GM19455 (cell line): ENCODE measurements at regions not wholly inside any gene's neighbourhood (a gene's known extent, or its start where the extent isn't known, plus 50 kb on each side); places are given as distances from the start of the nearest gene placed in this dataset.
"Not testable (repeated sequence)": the region's sequence is repeated elsewhere in the genome, so short reads cannot be mapped to it uniquely, and the experiment has no call there.

ENCODE experiments used
- ATAC-seq: cut with Tn5 transposase; IDR thresholded peaks from one replicate; pipeline ENCODE4 v1.9.1; 2021; ENCODE audit not compliant: unreplicated experiment

- no peak for ATAC-seq
Measured at GRCh38 chr14:50014809-50015430, 101.5 kb downstream of the VCPKMT start.

- ATAC-seq = no peak
Measured at GRCh38 chr14:50015716-50016115, 100.7 kb downstream of the VCPKMT start.

- no peak for ATAC-seq
Measured at GRCh38 chr14:50018201-50018932, 98.0 kb downstream of the VCPKMT start.

- ATAC-seq = no peak
Measured at GRCh38 chr14:50018933-50019210, 97.5 kb downstream of the VCPKMT start.

- no peak for ATAC-seq
Measured at GRCh38 chr14:50020184-50020583, 96.2 kb downstream of the VCPKMT start.

- ATAC-seq = no peak
Measured at GRCh38 chr14:50020799-50021198, 95.6 kb downstream of the VCPKMT start.

- no peak for ATAC-seq
Measured at GRCh38 chr14:50021261-50022031, 94.9 kb downstream of the VCPKMT start.

GRCh38 chr14:50022661-50023060 lies 93.7 kb downstream of the VCPKMT start:
- ATAC-seq = no peak

GRCh38 chr14:50023671-50024490 lies 92.5 kb downstream of the VCPKMT start:
- ATAC-seq = no peak

- ATAC-seq = no peak
Measured at GRCh38 chr14:50025073-50025472, 91.3 kb downstream of the VCPKMT start.

- ATAC-seq = no peak
Measured at GRCh38 chr14:50025776-50026175, 90.6 kb downstream of the VCPKMT start.

GRCh38 chr14:50026396-50026795 lies 90.0 kb downstream of the VCPKMT start:
- no peak for ATAC-seq

- no peak for ATAC-seq
Measured at GRCh38 chr14:50027816-50028215, 88.6 kb downstream of the VCPKMT start.

- no peak for ATAC-seq
Measured at GRCh38 chr14:50028458-50028857, 87.9 kb downstream of the VCPKMT start.

GRCh38 chr14:50030036-50030435 lies 86.3 kb downstream of the VCPKMT start:
- ATAC-seq = no peak

- ATAC-seq = not testable (repeated sequence)
Measured at GRCh38 chr14:50030911-50031310, 85.5 kb downstream of the VCPKMT start.

GRCh38 chr14:50031602-50032313 lies 84.6 kb downstream of the VCPKMT start:
- no peak for ATAC-seq

- not testable (repeated sequence) for ATAC-seq
Measured at GRCh38 chr14:50032462-50033167, 83.8 kb downstream of the VCPKMT start.

- ATAC-seq = no peak
Measured at GRCh38 chr14:50035214-50035613, 81.2 kb downstream of the VCPKMT start.

- no peak for ATAC-seq
Measured at GRCh38 chr14:50036211-50036610, 80.2 kb downstream of the VCPKMT start.
